HG03097 (cell line): ENCODE measurements at regions not wholly inside any gene's neighbourhood (a gene's known extent, or its start where the extent isn't known, plus 50 kb on each side); places are given as distances from the start of the nearest gene placed in this dataset.
"Not testable (repeated sequence)": the region's sequence is repeated elsewhere in the genome, so short reads cannot be mapped to it uniquely, and the experiment has no call there.

Source experiments
- ATAC-seq: cut with Tn5 transposase; IDR thresholded peaks from one replicate; pipeline ENCODE4 v1.9.1; 2021; ENCODE audit not compliant: unreplicated experiment, low FRiP score

GRCh38 chrX:136975684-136976470, 57.9 kb downstream of the GPR101 start:
- ATAC-seq: no peak

GRCh38 chrX:136967966-136968365, 65.8 kb downstream of the GPR101 start:
- ATAC-seq: no peak

- no peak for ATAC-seq
These were observed 69.8 kb downstream of the GPR101 start for GRCh38 chrX:136963973-136964372.

DNA sequence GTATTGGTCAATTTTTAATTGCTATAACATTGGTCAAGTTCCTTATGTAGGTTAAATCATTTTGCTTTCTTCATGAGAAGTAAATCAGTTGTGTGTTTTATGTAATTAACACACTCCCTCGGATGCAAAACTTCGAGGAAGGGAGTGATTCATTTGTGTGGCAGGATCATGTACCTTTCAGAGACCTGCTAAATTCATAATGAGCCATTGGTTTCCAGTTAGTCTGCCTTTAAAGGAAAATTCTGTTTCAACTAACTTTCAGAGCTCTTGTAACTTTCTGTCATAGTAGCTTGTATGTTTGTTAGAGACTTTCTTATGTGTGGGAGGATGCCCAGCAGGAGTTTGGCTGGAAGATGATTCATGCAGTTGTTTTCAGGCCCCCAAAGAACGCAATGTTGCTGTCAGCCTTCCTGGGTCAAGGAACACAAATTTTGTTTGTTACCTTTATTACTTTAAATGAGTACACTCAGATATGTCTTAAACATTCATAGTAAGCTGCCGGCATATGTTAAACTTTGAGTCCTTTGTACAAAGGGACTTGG, 72.1 kb downstream of the GPR101 start:
- no peak for ATAC-seq

GRCh38 chrX:136954930-136955329, 74.4 kb upstream of the RBMX start:
- ATAC-seq: no peak

GRCh38 chrX:136953867-136954787, 73.6 kb upstream of the RBMX start:
- ATAC-seq: peak; percentile 95

GRCh38 chrX:136950211-136950610, 69.7 kb upstream of the RBMX start:
- ATAC-seq: no peak

DNA sequence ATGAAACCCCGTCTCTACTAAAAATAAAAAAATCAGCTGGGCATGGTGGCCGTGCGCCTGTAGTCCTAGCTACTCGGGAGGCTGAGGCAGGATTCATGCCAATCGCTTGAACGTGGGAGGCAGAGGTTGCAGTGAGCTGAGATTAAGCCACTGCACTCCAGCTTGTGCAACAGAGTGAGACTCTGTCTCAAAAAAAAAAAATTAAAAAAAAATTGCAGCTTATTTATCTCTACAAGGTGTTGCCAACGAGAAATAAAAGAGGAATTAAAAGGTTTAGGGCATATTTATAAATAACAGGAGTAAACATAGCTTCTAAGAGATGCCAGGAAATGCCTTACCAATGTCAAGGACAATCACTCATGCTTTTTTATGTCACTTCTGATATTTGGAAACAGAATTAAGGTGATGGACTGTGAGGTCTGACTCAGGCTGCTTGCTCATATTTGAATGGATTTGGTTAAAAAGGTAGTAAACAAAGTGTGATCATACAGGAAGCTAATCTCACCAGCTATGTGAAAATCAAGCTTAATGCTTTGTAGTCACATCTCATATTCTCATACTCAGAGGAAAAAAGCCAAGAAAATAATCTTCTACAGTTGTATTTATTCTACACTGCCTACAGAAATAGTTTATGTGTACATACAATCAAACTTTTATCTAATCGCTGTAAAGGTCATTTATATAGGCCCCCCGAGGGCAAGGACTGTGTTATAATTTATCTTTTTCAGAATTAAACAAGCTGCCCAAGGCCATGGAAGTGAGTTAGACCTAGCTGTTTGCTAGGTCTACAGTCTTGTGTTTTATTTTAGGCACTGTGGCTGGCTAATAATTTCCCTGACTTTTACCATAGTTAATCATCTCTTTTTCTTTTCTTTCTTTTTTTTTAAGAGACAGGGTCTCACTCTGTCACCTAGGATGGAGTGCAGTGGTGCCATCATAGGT, 61.1 kb upstream of the RBMX start:
- no peak for ATAC-seq

GRCh38 chrX:136936183-136936549, 55.6 kb upstream of the RBMX start:
- ATAC-seq: no peak

DNA sequence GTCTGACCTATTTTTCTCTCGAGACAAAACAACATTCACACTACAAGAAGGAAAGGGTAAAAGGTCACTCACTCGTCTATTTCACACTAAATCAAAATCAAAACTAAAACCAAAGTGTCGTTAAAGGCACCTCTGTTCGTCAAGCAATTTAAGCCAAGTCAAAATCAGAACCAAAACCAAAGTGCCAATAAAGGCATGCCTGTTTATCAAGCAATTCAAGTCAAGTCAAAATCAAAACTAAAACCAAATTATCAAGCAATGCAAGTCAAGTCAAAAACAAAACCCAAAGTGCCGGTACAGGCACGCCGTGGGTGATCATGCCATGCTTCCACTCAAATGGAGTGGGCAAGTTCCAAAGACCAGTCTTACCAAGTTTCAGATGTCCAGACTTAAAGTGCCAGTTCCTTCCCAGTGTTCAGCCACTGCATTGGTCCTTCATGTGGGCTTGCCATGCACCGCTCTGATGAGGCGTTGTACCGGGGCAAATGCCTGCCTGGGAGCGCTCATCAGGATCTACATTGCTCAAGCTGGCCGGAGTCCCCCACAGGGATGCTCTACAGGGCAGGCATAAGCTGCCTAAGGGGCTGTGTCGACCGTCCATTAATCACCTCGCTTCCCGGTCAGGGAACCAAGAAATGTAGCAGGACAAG, 55.1 kb upstream of the RBMX start:
- not testable (repeated sequence) for ATAC-seq

GRCh38 chrX:136934652-136935051, 54.1 kb upstream of the RBMX start:
- ATAC-seq: not testable (repeated sequence)

DNA sequence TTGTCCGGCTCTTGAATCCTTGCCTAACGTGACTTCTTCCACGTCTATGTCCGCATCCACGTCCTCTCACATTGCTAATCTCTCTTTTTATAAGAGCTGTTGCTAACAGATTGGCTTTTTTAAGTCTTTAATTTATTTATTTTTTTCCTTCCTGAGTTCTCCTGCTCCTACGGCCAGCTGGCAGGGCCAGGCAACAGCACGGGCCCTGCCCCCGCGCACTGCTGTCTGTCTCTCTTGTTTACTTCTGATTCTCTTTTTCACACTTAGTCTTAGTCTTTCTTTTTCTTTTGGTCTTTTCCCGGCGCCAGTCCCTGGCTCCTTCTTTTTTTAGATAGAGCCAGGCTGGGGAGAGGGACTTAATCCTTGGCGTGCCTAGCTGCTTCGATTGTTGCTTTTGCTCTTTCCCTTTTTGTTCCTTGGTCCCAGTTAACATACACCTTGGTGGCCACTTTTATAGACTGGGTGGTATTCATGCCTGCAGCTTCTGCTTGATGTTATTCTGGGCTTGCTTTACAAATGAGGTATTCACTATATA, 53.2 kb upstream of the RBMX start:
- no peak for ATAC-seq

DNA sequence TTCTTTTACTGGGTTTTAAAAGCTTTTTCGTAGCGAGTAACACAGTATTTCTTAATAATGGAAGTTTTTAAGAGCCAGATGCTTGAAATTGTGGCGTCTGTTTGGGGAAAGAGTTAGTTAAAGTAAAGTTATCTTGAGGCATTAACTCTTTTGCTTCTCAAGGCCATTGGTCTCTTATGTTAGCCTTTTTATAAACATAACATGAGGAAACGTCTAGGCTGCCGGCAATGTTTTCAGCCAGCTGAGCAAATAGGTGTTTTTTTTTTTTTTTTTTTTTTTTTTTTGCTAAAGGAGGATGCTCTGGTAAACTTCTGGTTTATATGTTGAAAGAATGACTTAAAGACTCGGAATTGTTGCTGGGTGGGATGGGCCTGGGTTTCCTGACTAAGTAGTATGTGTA, 51.1 kb upstream of the RBMX start:
- ATAC-seq: no peak
